Gastrocnemius medialis (tissue), 4 donors: ENCODE measurements at regions not wholly inside any gene's neighbourhood (a gene's known extent, or its start where the extent isn't known, plus 50 kb on each side); places are given as distances from the start of the nearest gene placed in this dataset.

Experiments
- POLR2A ChIP-seq, 2 donors: fragments of 450-650 bp; IDR thresholded peaks; one replicate each; pipeline ENCODE4 v1.6.1; 2017; ENCODE audit warnings: antibody characterized with exemption in 2 of 2, mild to moderate bottlenecking in 2 of 2, moderate library complexity in 2 of 2
- TF ChIP-seq, protein P1 (sequence below), 5 experiments: fragments of 450-650 bp in 3 of 5; fragments of 200-600 bp in 2 of 5; sonication (generic) in 2 of 5; IDR thresholded peaks in 4 of 5; conservative IDR thresholded peaks in 1 of 5; 1 replicate in 4 of 5; 2 replicates in 1 of 5; pipeline ENCODE4 v1.5.1; 2016 to 2019; ENCODE audit warnings: antibody characterized with exemption in 5 of 5, mild to moderate bottlenecking in 3 of 5, moderate library complexity in 3 of 5

DNA sequence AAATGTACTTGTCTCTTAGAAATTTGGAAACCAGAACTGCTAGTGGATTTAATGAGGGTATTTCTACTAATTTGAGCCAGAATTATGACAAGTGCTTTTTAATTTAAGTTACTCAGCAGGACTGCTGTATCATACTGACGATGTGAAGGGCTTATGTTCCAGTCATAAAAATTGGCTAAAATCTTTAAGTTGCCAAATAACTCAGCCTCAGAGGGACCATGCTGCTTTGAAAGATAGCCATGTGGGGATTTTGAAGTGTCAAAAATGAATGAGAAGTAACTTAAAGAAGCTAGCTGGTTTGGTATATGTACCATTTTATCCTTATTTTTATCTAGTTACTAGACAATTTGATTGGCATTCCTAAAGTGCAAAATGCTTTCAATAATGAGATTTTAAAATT lies 545.0 kb downstream of the DIPK2A start:
- TF ChIP-seq, protein P1, sequence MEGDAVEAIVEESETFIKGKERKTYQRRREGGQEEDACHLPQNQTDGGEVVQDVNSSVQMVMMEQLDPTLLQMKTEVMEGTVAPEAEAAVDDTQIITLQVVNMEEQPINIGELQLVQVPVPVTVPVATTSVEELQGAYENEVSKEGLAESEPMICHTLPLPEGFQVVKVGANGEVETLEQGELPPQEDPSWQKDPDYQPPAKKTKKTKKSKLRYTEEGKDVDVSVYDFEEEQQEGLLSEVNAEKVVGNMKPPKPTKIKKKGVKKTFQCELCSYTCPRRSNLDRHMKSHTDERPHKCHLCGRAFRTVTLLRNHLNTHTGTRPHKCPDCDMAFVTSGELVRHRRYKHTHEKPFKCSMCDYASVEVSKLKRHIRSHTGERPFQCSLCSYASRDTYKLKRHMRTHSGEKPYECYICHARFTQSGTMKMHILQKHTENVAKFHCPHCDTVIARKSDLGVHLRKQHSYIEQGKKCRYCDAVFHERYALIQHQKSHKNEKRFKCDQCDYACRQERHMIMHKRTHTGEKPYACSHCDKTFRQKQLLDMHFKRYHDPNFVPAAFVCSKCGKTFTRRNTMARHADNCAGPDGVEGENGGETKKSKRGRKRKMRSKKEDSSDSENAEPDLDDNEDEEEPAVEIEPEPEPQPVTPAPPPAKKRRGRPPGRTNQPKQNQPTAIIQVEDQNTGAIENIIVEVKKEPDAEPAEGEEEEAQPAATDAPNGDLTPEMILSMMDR (IDR thresholded peaks at IDR 0.05 in 4 of 5, conservative IDR thresholded peaks at IDR 0.05 in 1 of 5) = no peak
- TF ChIP-seq POLR2A (IDR thresholded peaks at IDR 0.05) = no peak
